WTC11 (cell line): ENCODE measurements at regions not wholly inside any gene's neighbourhood (a gene's known extent, or its start where the extent isn't known, plus 50 kb on each side); places are given as distances from the start of the nearest gene placed in this dataset.
A peak's percentile ranks its signal among the peaks of the same experiment; 100 is the strongest.

ENCODE experiments used
- ATAC-seq: fragments of 200-7000 bp; cut with Tn5 transposase; 2 replicates; pipeline ENCODE4 v1.10.0; 2021; ENCODE audit warnings: mild to moderate bottlenecking, moderate library complexity
- CTCF ChIA-PET: fragments of 300-600 bp; sonication (Branson Sonifier 250); formaldehyde crosslinking; loops from one replicate; lab custom pipeline; 2021; ENCODE audit warnings: antibody characterized with exemption; lab: Charles Lee
- POLR2A ChIA-PET: fragments of 350-600 bp; sonication (Branson Sonifier 250); formaldehyde crosslinking; loops from one replicate; lab custom pipeline; 2021; ENCODE audit warnings: antibody characterized with exemption; lab: Charles Lee
- DNase-seq: peaks from one replicate; pipeline ENCODE4 v3.0.0; 2021; ENCODE audit warnings: low spot score
- H3K27ac Mint-ChIP-seq: 2 replicates; pipeline ENCODE4 v1.8.0; 2021; ENCODE audit warnings: mixed read lengths
- H3K27me3 Mint-ChIP-seq: 2 replicates; pipeline ENCODE4 v1.8.0; 2021; ENCODE audit warnings: low read depth, mild to moderate bottlenecking, moderate library complexity, mixed read lengths
- H3K36me3 Mint-ChIP-seq: 2 replicates; pipeline ENCODE4 v1.8.0; 2021; ENCODE audit warnings: mixed read lengths
- H3K4me1 Mint-ChIP-seq: 2 replicates; pipeline ENCODE4 v1.8.0; 2022; ENCODE audit warnings: mixed read lengths
- H3K4me3 Mint-ChIP-seq: 2 replicates; pipeline ENCODE4 v1.8.0; 2021; ENCODE audit warnings: mild to moderate bottlenecking, moderate library complexity, mixed read lengths
- H3K9me3 Mint-ChIP-seq: 2 replicates; pipeline ENCODE4 v1.8.0; 2021; ENCODE audit warnings: mixed read lengths
- CDX4 ChIP-seq: fragments of 250-450 bp; sonication (Bioruptor Pico); IDR thresholded peaks from 2 replicates; pipeline ENCODE4 v1.9.0; 2021; ENCODE audit warnings: moderate library complexity, mild to moderate bottlenecking, inconsistent platforms, borderline replicate concordance
- CREB1 ChIP-seq: sonication (generic); formaldehyde crosslinking; IDR thresholded peaks from 2 replicates; pipeline ENCODE4 v1.8.0; 2023; ENCODE audit warnings: mild to moderate bottlenecking, missing genetic modification reagents
- E2F4 ChIP-seq: sonication (generic); formaldehyde crosslinking; IDR thresholded peaks from 2 replicates; pipeline ENCODE4 v1.8.1; 2022; ENCODE audit warnings: low read depth, mild to moderate bottlenecking, moderate library complexity, missing genetic modification reagents, borderline replicate concordance
- ELF4 ChIP-seq: sonication (generic); formaldehyde crosslinking; IDR thresholded peaks from 2 replicates; pipeline ENCODE4 v1.8.1; 2022; ENCODE audit warnings: low read depth, mild to moderate bottlenecking, moderate library complexity, missing genetic modification reagents
- ERG ChIP-seq: fragments of 250-450 bp; sonication (Bioruptor Pico); IDR thresholded peaks from 2 replicates; pipeline ENCODE4 v1.8.0; 2021; ENCODE audit warnings: mild to moderate bottlenecking
- ETV6 ChIP-seq: sonication (generic); formaldehyde crosslinking; IDR thresholded peaks from 2 replicates; pipeline ENCODE4 v1.8.1; 2022; ENCODE audit warnings: mild to moderate bottlenecking, missing genetic modification reagents
- JUN ChIP-seq: sonication (generic); formaldehyde crosslinking; IDR thresholded peaks from 2 replicates; pipeline ENCODE4 v1.8.0; 2023; ENCODE audit warnings: mild to moderate bottlenecking, missing genetic modification reagents
- NFATC4 ChIP-seq: fragments of 250-450 bp; sonication (Bioruptor Pico); IDR thresholded peaks from 2 replicates; pipeline ENCODE4 v1.9.0; 2021; ENCODE audit warnings: mild to moderate bottlenecking
- NR2C2 ChIP-seq: sonication (generic); formaldehyde crosslinking; IDR thresholded peaks from 2 replicates; pipeline ENCODE4 v1.8.0; 2022; ENCODE audit warnings: mild to moderate bottlenecking, missing genetic modification reagents
- OVOL2 ChIP-seq: fragments of 250-450 bp; sonication (Bioruptor Pico); IDR thresholded peaks from 2 replicates; pipeline ENCODE4 v1.9.0; 2021; ENCODE audit warnings: mild to moderate bottlenecking, borderline replicate concordance
- SOX15 ChIP-seq: fragments of 250-450 bp; sonication (Bioruptor Pico); IDR thresholded peaks from 2 replicates; pipeline ENCODE4 v1.9.0; 2021; ENCODE audit warnings: mild to moderate bottlenecking
- TCF7 ChIP-seq: sonication (generic); formaldehyde crosslinking; IDR thresholded peaks from 2 replicates; pipeline ENCODE4 v1.8.0; 2022; ENCODE audit warnings: mild to moderate bottlenecking, low read depth, missing genetic modification reagents, moderate library complexity
- USF1 ChIP-seq: sonication (generic); formaldehyde crosslinking; IDR thresholded peaks from 2 replicates; pipeline ENCODE4 v1.8.0; 2022; ENCODE audit warnings: mild to moderate bottlenecking, missing genetic modification reagents
- ZNF138 ChIP-seq: sonication (generic); formaldehyde crosslinking; conservative IDR thresholded peaks from 2 replicates; pipeline ENCODE4 v1.8.1; 2022; ENCODE audit warnings: mild to moderate bottlenecking, moderate library complexity, missing genetic modification reagents
- ZNF232 ChIP-seq: sonication (generic); formaldehyde crosslinking; IDR thresholded peaks from 2 replicates; pipeline ENCODE4 v1.8.0; 2022; ENCODE audit warnings: mild to moderate bottlenecking, missing genetic modification reagents
- ZNF263 ChIP-seq: sonication (generic); formaldehyde crosslinking; IDR thresholded peaks from 2 replicates; pipeline ENCODE4 v1.8.1; 2022; ENCODE audit warnings: low read depth, mild to moderate bottlenecking, moderate library complexity, missing genetic modification reagents
- ZNF317 ChIP-seq: sonication (generic); formaldehyde crosslinking; IDR thresholded peaks from 2 replicates; pipeline ENCODE4 v1.8.1; 2023; ENCODE audit warnings: low read depth, mild to moderate bottlenecking, moderate library complexity, missing genetic modification reagents, borderline replicate concordance
- ZNF671 ChIP-seq: fragments of 250-450 bp; sonication (Bioruptor Pico); IDR thresholded peaks from 2 replicates; pipeline ENCODE4 v1.8.0; 2021; ENCODE audit warnings: mild to moderate bottlenecking
- TF ChIP-seq, protein P1 (sequence below): fragments of 200-600 bp; IDR thresholded peaks from 2 replicates; pipeline ENCODE4 v1.8.0; 2022; ENCODE audit warnings: antibody characterized with exemption
- TF ChIP-seq, protein P2 (sequence below): sonication (generic); formaldehyde crosslinking; IDR thresholded peaks from 2 replicates; pipeline ENCODE4 v1.8.1; 2023; ENCODE audit warnings: mild to moderate bottlenecking, moderate library complexity, missing genetic modification reagents
- TF ChIP-seq, protein P3 (sequence below): fragments of 250-450 bp; sonication (Bioruptor Pico); IDR thresholded peaks from 2 replicates; pipeline ENCODE4 v2.1.2; 2022; ENCODE audit warnings: mild to moderate bottlenecking, moderate library complexity
- TF ChIP-seq, protein P4 (sequence below): sonication (generic); formaldehyde crosslinking; IDR thresholded peaks from 2 replicates; pipeline ENCODE4 v1.8.1; 2022; ENCODE audit warnings: low read depth, missing genetic modification reagents, borderline replicate concordance
- TF ChIP-seq, protein P5 (sequence below): sonication (generic); formaldehyde crosslinking; IDR thresholded peaks from 2 replicates; pipeline ENCODE4 v1.8.1; 2023; ENCODE audit warnings: mild to moderate bottlenecking, missing genetic modification reagents

GRCh38 chr4:28251831-28252230 is 1391.2 kb downstream of the STIM2 start:
- Mint-ChIP-seq H3K27me3 (no peaks in the 10 kb centered on the region), H3K9me3 (peaks cover 6% of the 10 kb centered on the region), H3K4me1 (no peaks in the 10 kb centered on the region), H3K4me3 (no peak overlapping the region), H3K36me3 (no peaks in the 10 kb centered on the region), H3K27ac (no peak overlapping the region)
- DNase-seq (no peak), ATAC-seq (no peak)
- TF ChIP-seq CDX4 (CRISPR knock-in tag) (no peak), NFATC4 (CRISPR knock-in tag) (no peak), ZNF263 (CRISPR knock-in tag) (no peak), ZNF317 (no peak), NR2C2 (no peak), ZNF138 (CRISPR knock-in tag) (no peak), ERG (no peak), ETV6 (CRISPR knock-in tag) (no peak), CREB1 (CRISPR knock-in tag) (no peak)
- TF ChIP-seq, protein P1, sequence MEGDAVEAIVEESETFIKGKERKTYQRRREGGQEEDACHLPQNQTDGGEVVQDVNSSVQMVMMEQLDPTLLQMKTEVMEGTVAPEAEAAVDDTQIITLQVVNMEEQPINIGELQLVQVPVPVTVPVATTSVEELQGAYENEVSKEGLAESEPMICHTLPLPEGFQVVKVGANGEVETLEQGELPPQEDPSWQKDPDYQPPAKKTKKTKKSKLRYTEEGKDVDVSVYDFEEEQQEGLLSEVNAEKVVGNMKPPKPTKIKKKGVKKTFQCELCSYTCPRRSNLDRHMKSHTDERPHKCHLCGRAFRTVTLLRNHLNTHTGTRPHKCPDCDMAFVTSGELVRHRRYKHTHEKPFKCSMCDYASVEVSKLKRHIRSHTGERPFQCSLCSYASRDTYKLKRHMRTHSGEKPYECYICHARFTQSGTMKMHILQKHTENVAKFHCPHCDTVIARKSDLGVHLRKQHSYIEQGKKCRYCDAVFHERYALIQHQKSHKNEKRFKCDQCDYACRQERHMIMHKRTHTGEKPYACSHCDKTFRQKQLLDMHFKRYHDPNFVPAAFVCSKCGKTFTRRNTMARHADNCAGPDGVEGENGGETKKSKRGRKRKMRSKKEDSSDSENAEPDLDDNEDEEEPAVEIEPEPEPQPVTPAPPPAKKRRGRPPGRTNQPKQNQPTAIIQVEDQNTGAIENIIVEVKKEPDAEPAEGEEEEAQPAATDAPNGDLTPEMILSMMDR: no peak
- TF ChIP-seq, protein P2, sequence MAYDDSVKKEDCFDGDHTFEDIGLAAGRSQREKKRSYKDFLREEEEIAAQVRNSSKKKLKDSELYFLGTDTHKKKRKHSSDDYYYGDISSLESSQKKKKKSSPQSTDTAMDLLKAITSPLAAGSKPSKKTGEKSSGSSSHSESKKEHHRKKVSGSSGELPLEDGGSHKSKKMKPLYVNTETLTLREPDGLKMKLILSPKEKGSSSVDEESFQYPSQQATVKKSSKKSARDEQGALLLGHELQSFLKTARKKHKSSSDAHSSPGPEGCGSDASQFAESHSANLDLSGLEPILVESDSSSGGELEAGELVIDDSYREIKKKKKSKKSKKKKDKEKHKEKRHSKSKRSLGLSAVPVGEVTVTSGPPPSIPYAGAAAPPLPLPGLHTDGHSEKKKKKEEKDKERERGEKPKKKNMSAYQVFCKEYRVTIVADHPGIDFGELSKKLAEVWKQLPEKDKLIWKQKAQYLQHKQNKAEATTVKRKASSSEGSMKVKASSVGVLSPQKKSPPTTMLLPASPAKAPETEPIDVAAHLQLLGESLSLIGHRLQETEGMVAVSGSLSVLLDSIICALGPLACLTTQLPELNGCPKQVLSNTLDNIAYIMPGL (CRISPR knock-in tag): no peak
- ChIA-PET CTCF (no interaction called here), POLR2A (no interaction called here)

DNA sequence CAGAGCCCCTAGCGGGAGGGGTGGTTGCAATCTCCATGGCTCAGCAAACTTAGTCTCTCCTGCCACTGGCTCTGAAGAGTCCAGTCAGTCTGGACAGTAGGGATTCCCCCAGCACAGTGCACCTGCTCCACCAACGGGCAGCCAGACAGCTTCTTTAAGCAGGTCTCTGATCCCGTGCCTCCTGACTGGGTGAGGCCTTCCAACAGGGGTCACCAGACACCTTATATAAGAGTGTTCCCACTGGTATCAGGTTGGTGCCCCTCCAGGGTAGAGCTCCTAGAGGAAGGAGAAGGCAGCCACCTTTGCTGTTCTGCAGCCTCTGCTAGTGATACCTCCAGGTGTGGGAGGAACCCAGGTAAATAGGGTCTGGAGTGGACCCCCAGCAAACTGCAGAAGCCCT is 1393.4 kb downstream of the STIM2 start:
- peaks cover 9% of the 10 kb centered on the region for H3K9me3 Mint-ChIP-seq
- ChIA-PET CTCF (no interaction called here), POLR2A (no interaction called here)
- H3K27me3 Mint-ChIP-seq: no peaks in the 10 kb centered on the region
- no peaks in the 10 kb centered on the region for H3K4me1 Mint-ChIP-seq
- DNase-seq (peak; percentile 25), ATAC-seq (peak; percentile 84)
- H3K36me3 Mint-ChIP-seq: 0 out of 2 replicates have a peak, but pooled peaks cover 3% of the 10 kb centered on the region
- no peak overlapping the region for H3K4me3 Mint-ChIP-seq
- no peak overlapping the region for H3K27ac Mint-ChIP-seq
- TF ChIP-seq SOX15 (CRISPR knock-in tag) (no peak), ZNF671 (CRISPR knock-in tag) (no peak), USF1 (CRISPR knock-in tag) (no peak), ZNF232 (CRISPR knock-in tag) (no peak), JUN (CRISPR knock-in tag) (no peak), E2F4 (CRISPR knock-in tag) (no peak), OVOL2 (no peak), TCF7 (CRISPR knock-in tag) (no peak), ELF4 (CRISPR knock-in tag) (no peak)
- TF ChIP-seq, protein P3, sequence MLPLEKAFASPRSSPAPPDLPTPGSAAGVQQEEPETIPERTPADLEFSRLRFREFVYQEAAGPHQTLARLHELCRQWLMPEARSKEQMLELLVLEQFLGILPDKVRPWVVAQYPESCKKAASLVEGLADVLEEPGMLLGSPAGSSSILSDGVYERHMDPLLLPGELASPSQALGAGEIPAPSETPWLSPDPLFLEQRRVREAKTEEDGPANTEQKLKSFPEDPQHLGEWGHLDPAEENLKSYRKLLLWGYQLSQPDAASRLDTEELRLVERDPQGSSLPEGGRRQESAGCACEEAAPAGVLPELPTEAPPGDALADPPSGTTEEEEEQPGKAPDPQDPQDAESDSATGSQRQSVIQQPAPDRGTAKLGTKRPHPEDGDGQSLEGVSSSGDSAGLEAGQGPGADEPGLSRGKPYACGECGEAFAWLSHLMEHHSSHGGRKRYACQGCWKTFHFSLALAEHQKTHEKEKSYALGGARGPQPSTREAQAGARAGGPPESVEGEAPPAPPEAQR: no peak
- TF ChIP-seq, protein P4, sequence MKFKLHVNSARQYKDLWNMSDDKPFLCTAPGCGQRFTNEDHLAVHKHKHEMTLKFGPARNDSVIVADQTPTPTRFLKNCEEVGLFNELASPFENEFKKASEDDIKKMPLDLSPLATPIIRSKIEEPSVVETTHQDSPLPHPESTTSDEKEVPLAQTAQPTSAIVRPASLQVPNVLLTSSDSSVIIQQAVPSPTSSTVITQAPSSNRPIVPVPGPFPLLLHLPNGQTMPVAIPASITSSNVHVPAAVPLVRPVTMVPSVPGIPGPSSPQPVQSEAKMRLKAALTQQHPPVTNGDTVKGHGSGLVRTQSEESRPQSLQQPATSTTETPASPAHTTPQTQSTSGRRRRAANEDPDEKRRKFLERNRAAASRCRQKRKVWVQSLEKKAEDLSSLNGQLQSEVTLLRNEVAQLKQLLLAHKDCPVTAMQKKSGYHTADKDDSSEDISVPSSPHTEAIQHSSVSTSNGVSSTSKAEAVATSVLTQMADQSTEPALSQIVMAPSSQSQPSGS: no peak
- TF ChIP-seq, protein P5, sequence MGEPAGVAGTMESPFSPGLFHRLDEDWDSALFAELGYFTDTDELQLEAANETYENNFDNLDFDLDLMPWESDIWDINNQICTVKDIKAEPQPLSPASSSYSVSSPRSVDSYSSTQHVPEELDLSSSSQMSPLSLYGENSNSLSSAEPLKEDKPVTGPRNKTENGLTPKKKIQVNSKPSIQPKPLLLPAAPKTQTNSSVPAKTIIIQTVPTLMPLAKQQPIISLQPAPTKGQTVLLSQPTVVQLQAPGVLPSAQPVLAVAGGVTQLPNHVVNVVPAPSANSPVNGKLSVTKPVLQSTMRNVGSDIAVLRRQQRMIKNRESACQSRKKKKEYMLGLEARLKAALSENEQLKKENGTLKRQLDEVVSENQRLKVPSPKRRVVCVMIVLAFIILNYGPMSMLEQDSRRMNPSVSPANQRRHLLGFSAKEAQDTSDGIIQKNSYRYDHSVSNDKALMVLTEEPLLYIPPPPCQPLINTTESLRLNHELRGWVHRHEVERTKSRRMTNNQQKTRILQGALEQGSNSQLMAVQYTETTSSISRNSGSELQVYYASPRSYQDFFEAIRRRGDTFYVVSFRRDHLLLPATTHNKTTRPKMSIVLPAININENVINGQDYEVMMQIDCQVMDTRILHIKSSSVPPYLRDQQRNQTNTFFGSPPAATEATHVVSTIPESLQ: no peak
